Adrenal gland (tissue), 9 donors: ENCODE measurements at regions not wholly inside any gene's neighbourhood (a gene's known extent, or its start where the extent isn't known, plus 50 kb on each side); places are given as distances from the start of the nearest gene placed in this dataset.

Source experiments
- DNase-seq, 7 donors: peaks; one replicate each; pipeline ENCODE4 v3.0.0-alpha.2; 2019 to 2020
- H3K27ac ChIP-seq, 5 donors: fragments of 200-600 bp; sonication (generic) in 4 of 5; 1 replicate in 3 of 5; 2 replicates in 2 of 5; pipeline versions ENCODE4 v1.5.1 to v1.8.0; 2016 to 2020; ENCODE audit warnings: mild to moderate bottlenecking in 1 of 5
- H3K27me3 ChIP-seq: fragments of 200-600 bp; 2 replicates; pipeline ENCODE4 v1.8.0; 2021
- H3K36me3 ChIP-seq, 2 donors: fragments of 200-600 bp; replicated peaks in 1 of 2; 1 replicate in 1 of 2; 2 replicates in 1 of 2; pipeline versions ENCODE4 v1.5.1 to v1.8.0; 2018 to 2022
- H3K4me1 ChIP-seq, 2 donors: fragments of 200-600 bp; replicated peaks in 1 of 2; 1 replicate in 1 of 2; 2 replicates in 1 of 2; pipeline versions ENCODE4 v1.5.1 to v1.8.0; 2018 to 2021
- H3K4me3 ChIP-seq, 4 donors: fragments of 200-600 bp; sonication (generic) in 3 of 4; one replicate each; pipeline ENCODE4 v1.5.1; 2016 to 2018
- H3K9me3 ChIP-seq, 3 donors: fragments of 200-600 bp; sonication (generic) in 1 of 3; replicated peaks in 1 of 3; 1 replicate in 2 of 3; 2 replicates in 1 of 3; pipeline versions ENCODE4 v1.5.1 to v1.8.0; 2016 to 2021
- CTCF ChIP-seq, 6 experiments: fragments of 450-650 bp in 4 of 6; fragments of 200-600 bp in 2 of 6; sonication (generic) in 1 of 6; IDR thresholded peaks; 1 replicate in 5 of 6; 2 replicates in 1 of 6; pipeline versions ENCODE4 v1.5.1 to v1.8.0; 2016 to 2021; ENCODE audit warnings: antibody characterized with exemption in 6 of 6, mild to moderate bottlenecking in 2 of 6, moderate library complexity in 1 of 6
- POLR2A ChIP-seq, 2 donors: fragments of 450-650 bp; IDR thresholded peaks; one replicate each; pipeline ENCODE4 v1.6.1; 2017; ENCODE audit warnings: antibody characterized with exemption in 2 of 2, mild to moderate bottlenecking in 2 of 2, moderate library complexity in 1 of 2
- WGBS, 4 donors: extraction: QIAGEN DNeasy Blood & Tissue Kit in 2 of 4; methylation state at CpG; one replicate each; pipeline versions ENCODE4 v1.1.5 to v1.1.7; 2013 to 2017; 5-methylcytosine and 5-hydroxymethylcytosine counted together
- intact Hi-C, 2 donors: fragments of 100-400 bp; cut with DNase I; formaldehyde crosslinking; loops; one replicate each; pipeline versions ENCODE4 v1.14.1 to v1.15.0; 2022 to 2023
- donor health status: healthy with polysubstance abuse.
- donor health status: Bipolar disorder and iron deficiency.
- donor health status: DM: yes; HTN: yes; CAD: no.
- donor health status: DM: no; HTN: no; CAD: no.
- donor health status: DM: no; HTN: no; CAD: no.

- no peaks in the 10 kb centered on the region for H3K9me3 ChIP-seq
- DNase-seq = no peak
- no peaks in the 10 kb centered on the region for H3K27me3 ChIP-seq
- no peak for TF ChIP-seq CTCF (IDR thresholded peaks at IDR 0.05)
- TF ChIP-seq POLR2A (IDR thresholded peaks at IDR 0.05) = no peak
- H3K27ac ChIP-seq = no peak overlapping the region
- WGBS, 4 donors = 72 to 78% (median 75%) methylated on average over 4 of the region's 4 CpGs
- no peaks in the 10 kb centered on the region for H3K36me3 ChIP-seq
- no peak overlapping the region for H3K4me3 ChIP-seq
- intact Hi-C loops = no loop called here
- no peaks in the 10 kb centered on the region for H3K4me1 ChIP-seq
Measured at GRCh38 chr5:4777435-4777834, 362.7 kb upstream of the ADAMTS16 start.

- no peak for TF ChIP-seq POLR2A (IDR thresholded peaks at IDR 0.05)
- TF ChIP-seq CTCF (IDR thresholded peaks at IDR 0.05) = no peak
- Histone ChIP-seq H3K27me3 (no peaks in the 10 kb centered on the region), H3K27ac (no peak overlapping the region), H3K4me1 (no peaks in the 10 kb centered on the region), H3K36me3 (no peaks in the 10 kb centered on the region), H3K4me3 (no peak overlapping the region), H3K9me3 (no peaks in the 10 kb centered on the region)
- DNase-seq = no peak
- intact Hi-C loops = no loop called here
- 36 to 41% (median 37%) methylated on average over 4 of the region's 4 CpGs for WGBS, 4 donors
Measured at GRCh38 chr5:4780633-4781032, 359.5 kb upstream of the ADAMTS16 start.

- no peaks in the 10 kb centered on the region for H3K4me1 ChIP-seq
- 31 to 38% (median 36%) methylated on average over 6 of the region's 6 CpGs for WGBS, 4 donors
- no peak overlapping the region for H3K27ac ChIP-seq
- DNase-seq = no peak
- intact Hi-C loops = no loop called here
- H3K27me3 ChIP-seq = no peaks in the 10 kb centered on the region
- no peaks in the 10 kb centered on the region for H3K36me3 ChIP-seq
- H3K9me3 ChIP-seq = no peaks in the 10 kb centered on the region
- TF ChIP-seq CTCF (IDR thresholded peaks at IDR 0.05) = no peak
- TF ChIP-seq POLR2A (IDR thresholded peaks at IDR 0.05) = no peak
- no peak overlapping the region for H3K4me3 ChIP-seq
Measured at GRCh38 chr5:4781299-4781698, 358.8 kb upstream of the ADAMTS16 start.

GRCh38 chr5:4785971-4786370 lies 354.2 kb upstream of the ADAMTS16 start:
- H3K27ac ChIP-seq = no peak overlapping the region
- no peak for DNase-seq
- no peak overlapping the region for H3K4me3 ChIP-seq
- H3K27me3 ChIP-seq = no peaks in the 10 kb centered on the region
- 37 to 48% (median 43%) methylated on average over 1 of the region's 1 CpG for WGBS, 4 donors
- intact Hi-C loops = no loop called here
- TF ChIP-seq CTCF (IDR thresholded peaks at IDR 0.05) = no peak
- TF ChIP-seq POLR2A (IDR thresholded peaks at IDR 0.05) = no peak
- no peaks in the 10 kb centered on the region for H3K36me3 ChIP-seq
- H3K4me1 ChIP-seq = no peaks in the 10 kb centered on the region
- H3K9me3 ChIP-seq = no peaks in the 10 kb centered on the region
